DND-41 (cell line): ENCODE measurements at regions not wholly inside any gene's neighbourhood (a gene's known extent, or its start where the extent isn't known, plus 50 kb on each side); places are given as distances from the start of the nearest gene placed in this dataset.
"Not testable (repeated sequence)": the region's sequence is repeated elsewhere in the genome, so short reads cannot be mapped to it uniquely, and the experiment has no call there.

Source experiments
- CTCF ChIP-seq: IDR thresholded peaks from 2 replicates; pipeline ENCODE4 v1.5.1; 2012; ENCODE audit warnings: borderline replicate concordance, low read length, moderate library complexity, mild to moderate bottlenecking; ENCODE audit not compliant: poor library complexity, severe bottlenecking; ENCODE audit errors: extremely low read depth
- EZH2 ChIP-seq: IDR thresholded peaks from 3 replicates; pipeline ENCODE4 v1.6.1; 2012; ENCODE audit warnings: borderline replicate concordance, low read depth, mild to moderate bottlenecking, moderate library complexity, low read length, inconsistent platforms; ENCODE audit not compliant: severe bottlenecking

- not testable (repeated sequence) for TF ChIP-seq CTCF, EZH2
Measured at GRCh38 chrX:65389120-65389519, 145.5 kb downstream of the LAS1L start.
